NOMO-1 (cell line): ENCODE measurements at regions not wholly inside any gene's neighbourhood (a gene's known extent, or its start where the extent isn't known, plus 50 kb on each side); places are given as distances from the start of the nearest gene placed in this dataset.

Experiments used
- DNase-seq, 2 experiments: peaks; one replicate each; lab custom pipeline; 2025; ENCODE audit not compliant: unreplicated experiment in 2 of 2; lab: John Stamatoyannopoulos, UW

DNA sequence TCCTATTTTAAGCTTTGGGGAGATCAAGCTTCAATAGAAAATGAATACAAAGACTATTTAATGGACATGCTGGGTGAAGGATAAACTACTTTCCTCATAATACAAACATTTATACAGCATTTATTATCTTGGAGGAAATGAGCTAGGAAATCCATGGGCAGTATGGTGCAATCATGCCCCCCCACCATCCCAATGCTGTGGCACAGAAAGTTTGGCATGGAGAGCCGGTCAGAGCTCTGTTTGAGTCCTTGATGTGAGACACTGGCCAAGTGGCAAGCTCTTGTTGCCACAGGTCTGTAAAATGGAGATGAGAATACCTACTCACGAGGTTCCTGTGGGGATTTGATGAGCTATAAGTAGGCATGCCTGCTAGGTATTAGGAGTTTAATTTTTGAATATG lies 120.6 kb downstream of the MAB21L3 start:
- DNase-seq = no peak

DNA sequence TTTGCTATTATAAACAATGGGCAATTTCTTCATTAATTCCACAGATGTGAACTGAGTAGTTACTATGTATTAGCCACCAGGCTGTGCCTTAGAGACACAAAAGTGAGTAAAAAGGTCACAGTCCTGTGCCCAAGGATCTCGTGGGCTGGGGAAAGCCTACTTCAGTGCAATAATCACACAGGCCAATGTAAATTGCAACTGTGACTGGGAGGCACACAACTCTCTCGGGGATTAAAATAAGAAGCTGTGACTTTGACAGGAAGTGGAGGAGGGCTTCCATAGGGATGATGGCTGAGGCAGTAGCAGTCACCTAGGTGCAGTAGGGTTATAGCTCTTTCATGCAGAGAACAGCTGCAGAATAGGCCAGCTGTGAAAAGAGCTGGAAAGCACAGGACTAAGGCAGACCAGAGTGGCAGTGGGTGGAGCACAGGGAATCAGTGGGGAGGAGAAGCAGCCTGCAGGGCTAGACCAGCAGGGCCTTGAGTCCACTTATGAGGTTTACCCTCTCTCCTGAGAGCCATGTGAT lies 121.9 kb downstream of the MAB21L3 start:
- DNase-seq = no peak

DNA sequence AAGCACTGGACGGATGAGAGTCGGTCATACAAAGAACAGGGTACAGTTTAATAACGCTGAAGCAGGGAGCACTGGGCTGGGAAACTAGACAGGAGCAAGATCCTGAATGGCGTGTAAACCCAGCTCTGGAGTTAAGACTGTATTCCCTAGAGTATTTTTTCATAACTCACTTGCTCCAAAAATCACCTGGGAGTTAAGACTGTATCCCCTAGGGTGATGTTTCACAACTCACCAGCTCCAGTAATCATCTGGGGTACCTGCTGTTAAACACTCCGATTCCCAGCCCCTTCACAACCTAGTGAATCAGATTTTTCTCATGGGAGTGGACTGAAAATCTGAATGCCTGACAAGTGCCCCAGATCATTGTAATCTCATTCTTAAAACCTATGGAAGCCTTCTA lies 123.2 kb downstream of the MAB21L3 start:
- DNase-seq = no peak

DNA sequence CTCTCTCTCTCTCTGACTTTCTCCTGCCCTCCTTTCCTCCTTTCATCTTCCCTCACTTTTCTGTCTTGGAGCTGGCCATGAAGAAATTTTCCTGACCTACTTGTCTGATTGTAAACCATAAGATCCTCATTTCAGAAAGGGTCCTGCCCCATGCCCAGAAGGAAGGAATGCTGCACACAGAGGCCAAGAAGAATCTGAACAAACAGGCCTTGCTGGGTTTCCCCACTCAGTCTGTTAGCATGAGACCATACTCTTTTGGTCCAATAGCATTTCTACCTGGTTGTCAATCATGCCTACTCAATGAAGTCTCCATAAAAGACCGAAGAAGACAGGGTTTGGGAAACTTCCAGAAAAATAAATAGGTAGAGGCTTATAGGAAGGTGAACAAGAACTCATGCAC lies 128.7 kb downstream of the MAB21L3 start:
- DNase-seq = no peak

DNA sequence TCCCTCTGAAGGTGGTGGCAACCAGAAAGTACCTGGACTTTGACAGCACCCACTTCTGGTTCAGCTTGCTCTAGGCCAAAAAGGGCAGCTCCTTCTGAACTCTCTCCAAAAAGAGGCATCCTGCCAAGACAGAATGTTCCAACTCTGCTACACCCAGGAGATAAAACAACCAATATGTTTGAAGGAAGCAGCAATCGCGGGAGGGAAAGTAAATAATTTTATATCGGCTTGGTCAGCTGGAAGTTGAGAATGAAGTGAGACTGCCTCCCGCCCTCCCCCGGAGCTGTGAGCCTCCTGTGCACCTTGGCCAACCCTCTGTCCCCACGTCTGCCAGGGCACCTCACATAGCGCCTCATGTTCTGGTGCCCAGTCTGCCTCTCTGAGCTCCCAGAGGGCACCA lies 130.3 kb upstream of the ATP1A1 start:
- no peak for DNase-seq

DNA sequence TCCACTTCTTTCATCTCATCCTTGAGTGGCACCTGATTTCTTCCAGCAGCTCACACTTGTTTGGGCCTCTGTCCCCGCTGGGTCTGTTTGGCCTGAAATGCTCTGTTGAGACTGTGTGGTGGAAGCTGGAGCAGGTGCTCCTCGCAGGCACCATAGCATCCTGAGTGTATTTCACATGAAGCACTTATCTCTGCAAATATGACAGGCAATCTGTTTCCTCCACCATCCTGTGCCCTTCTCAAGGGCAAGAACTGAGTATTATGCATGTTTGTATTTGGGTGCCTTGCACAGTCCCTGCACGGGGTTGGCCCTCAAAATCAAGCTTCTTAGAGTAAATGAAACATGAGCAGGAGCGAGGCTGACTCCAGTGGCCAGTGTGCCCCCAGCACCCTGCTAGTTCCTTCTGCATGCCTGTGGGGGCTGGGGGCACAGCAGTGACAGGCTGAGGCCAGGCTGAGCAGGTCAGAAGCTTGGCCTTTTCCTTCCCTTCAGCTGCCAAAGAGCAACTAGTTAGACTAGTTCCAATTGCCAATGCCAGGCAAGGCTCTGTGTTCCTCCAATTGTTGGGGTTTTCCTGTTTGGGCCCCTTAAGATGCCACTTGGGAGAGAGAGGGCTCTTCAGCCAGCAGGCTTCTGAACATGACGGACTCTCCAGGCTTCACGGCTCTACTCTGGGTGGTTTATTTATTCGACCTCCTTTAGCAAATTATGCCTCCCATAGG lies 129.6 kb upstream of the ATP1A1 start:
- DNase-seq = no peak

DNA sequence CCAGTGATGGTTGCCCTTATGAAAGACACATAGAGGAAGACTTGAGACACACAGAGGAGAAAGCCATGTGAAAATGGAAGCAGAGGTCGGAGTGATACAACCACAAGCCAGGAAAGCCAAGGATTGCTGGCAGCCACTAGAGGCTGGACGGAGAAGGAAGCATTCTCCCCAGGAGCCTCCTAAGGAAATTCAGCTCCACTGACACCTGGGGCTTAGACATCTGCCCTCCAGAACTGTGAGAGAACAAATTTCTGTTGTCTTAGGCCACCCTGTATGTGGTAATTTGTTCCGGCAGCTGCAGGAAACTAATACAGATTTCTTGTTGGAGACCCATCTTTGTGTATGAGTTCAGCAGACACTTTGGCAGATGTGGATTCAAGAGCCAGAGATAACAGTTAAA lies 126.9 kb upstream of the ATP1A1 start:
- no peak for DNase-seq

DNA sequence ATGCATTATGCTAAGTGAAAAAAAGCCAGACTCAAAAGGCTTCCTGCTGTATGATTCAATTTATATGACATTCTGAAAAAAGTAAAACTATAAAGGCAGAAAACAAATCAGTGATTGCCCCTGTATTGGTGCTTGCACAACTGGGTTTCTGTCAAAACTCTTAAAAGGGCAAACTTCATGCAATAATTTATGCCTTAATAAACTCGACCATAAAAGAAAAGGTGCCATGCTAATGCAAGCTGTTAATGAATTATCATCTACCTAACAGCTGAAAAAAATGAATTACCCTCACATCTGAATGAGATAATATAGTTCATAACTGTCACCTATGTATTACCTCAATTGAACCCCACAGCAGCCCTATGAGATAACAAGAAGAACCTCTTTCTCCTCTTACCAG lies 120.8 kb upstream of the ATP1A1 start:
- no peak for DNase-seq

DNA sequence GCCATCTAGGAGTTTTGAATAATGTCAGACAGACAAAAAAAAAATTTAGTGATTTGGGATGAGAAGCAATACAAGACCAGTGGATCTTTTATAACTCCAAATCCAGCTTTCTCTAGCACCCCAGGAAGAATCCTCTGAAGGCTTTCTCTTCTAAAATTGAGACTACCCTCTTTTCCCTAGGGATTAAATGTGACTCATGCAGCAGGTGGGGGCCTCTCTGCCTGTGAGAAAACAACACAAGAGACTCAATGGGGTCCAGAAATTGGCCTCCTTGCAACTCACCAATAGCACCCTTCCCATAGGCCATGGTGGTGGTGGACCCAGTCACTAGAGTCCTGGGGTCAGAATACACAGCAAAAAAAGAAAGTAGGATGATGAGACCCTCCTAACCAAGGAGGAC lies 120.3 kb upstream of the ATP1A1 start:
- no peak for DNase-seq

DNA sequence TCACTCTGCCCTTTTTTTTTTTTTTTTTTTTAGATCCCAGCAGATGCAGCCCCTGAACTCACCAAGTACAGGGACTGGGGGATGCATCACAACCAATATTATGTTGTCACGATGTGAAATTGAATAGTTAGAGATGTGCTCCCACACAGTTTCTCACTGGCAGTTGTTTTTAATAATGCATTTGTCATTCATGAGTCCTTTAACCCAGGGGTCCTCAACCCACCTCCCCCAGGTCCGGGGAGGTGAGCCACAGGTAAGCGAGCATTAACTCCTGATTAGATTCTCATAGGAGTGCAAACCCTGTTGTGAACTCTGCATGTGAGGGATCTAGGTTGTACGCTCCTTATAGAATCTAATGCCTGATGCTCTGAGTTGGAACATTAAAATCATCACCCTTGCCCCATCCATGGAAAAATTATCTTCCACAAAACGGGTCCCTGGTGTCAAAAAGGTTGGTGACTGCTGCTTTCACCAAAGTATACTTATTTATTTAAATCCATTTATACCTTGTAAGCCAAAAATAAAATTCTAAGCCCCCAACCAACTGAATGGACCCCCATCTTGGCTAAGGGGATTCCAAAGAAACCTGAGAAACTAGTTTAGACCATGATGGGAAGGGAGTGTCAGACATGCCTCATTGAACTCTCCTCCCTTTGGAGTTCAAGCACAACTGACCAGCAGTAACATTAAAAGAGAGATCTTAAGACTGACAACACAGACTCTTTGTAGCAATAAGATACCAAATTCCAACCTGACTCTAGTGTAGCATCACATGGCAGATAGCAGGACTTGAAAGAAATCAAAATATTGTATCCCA lies 119.3 kb upstream of the ATP1A1 start:
- DNase-seq = no peak

DNA sequence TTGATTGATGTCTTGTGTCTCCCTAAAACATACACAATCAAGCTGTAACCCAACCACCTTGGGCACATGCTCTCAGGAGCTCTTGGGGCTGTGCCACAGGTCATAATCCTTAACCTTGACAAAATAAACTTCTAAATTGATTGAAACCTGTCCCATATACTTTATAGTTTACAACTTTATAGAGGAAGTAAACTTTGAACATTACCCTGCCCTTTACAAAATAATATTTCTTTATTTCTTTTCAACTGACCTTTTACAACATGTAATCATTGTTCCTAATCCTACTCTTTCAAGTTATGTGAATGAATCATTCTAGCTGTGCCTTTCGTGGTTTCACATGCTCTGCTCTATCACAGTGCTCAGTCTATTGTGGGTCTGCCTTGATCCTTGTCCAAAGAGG lies 118.3 kb upstream of the ATP1A1 start:
- DNase-seq = no peak

DNA sequence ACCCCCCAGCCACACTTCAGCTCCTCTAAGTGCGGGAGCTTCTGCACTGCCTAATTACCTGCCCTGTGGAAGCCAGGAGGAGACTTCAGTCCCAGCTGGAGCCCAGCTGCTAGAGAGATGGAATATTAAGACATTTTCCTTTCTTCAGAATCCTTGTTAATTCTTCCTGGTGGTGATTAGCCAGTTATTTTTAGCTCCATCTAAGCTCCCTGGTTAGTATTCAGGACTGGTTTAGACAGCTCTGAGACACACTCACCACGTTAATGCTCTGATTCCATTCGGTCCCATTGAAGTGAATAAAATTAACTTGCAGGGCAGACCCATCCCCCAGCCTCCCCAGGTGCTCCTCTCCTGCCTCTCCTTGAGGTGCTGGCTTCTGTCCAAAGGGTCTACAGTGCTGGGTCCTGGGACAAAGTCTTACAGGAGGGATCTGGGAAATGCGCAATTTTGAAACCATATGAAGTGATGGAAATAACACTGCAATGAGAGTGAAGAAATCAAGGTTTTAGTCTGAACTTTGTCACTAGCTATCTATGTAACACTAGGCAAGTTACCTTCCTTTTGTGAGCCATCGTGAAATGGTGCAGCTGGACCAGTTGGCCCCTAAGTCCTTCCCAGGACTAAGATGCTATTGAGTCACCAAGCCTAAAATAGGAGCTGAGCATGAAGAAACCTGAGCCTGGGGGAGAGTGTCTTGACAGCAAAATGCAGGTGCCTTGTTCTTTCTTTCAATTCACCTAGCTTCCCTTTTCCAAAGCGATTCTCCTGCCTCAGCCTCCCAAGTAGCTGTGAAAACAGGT lies 117.4 kb upstream of the ATP1A1 start:
- no peak for DNase-seq

DNA sequence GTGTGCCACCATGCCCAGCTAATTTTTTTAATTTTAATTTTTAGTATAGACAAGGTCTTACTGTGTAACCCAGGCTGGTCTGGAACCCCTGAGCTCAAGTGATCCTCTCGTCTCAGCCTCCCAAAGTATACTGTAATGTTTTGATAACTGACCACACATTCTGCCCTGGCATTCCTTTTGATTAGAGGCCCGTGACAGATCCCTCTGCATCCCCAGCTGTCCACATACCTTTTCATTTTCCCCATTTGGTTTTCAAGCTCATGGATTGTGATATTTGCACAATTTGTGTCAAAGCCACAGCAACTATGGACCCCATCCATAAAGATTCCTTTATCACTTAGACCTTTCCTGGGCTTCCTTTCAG lies 116.8 kb upstream of the ATP1A1 start:
- no peak for DNase-seq

DNA sequence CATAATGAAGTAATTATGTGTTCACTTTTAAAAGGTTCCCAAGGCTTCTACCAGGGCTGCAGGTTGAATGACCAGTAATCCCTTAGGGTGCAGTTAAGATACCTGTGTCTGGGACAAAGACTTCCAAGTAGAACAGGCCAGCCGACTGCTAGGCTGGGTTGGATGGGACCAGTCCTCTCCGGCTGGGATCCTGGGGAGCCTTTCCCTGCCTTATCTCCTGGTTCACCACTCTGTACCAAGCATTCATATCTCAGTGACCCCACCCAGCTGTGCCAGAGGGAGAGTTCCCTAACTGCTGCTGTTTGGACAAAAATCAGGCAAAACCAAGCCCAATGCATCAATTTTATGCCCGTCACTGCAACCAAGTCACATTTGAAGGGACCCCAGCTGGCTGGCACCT lies 116.2 kb upstream of the ATP1A1 start:
- DNase-seq = no peak

DNA sequence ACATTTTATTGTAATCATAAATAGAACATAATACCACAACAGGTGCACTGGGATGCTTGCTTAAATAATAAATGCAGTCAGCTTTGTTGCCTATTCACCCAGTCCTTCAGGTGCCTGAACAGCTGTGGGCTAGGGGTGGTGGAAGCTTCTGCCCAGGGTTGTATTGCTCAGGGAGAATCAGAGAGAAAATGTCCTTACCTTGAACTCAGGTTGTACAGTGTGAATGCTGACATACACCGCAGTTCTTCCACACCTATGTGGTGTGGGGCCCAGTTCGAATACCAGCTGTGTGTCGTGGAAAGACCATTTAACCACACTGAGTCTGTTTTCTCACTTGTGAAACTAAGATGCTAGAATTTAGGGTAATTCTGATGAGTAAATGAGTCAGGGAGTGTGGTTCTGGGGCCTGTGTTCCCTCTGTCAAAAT lies 115.7 kb upstream of the ATP1A1 start:
- no peak for DNase-seq

DNA sequence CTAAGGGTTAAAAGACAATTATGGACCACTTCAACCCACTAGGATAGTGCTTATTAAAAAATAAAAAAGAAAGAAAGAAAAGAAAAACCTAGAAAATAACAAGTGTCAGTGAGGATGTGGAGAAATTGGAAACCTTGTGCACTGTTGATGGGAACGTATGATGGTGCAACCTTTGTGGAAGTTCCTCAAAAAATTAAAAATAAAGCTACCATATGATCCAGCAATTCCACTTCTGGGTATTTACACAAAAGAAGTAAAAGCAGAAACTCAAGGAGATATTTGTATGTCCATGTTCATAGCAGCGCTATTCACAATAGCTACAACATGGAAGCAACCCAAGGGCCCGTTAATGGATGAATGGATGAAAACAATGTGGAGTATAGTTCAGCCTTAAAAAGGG lies 115.2 kb upstream of the ATP1A1 start:
- DNase-seq = no peak

DNA sequence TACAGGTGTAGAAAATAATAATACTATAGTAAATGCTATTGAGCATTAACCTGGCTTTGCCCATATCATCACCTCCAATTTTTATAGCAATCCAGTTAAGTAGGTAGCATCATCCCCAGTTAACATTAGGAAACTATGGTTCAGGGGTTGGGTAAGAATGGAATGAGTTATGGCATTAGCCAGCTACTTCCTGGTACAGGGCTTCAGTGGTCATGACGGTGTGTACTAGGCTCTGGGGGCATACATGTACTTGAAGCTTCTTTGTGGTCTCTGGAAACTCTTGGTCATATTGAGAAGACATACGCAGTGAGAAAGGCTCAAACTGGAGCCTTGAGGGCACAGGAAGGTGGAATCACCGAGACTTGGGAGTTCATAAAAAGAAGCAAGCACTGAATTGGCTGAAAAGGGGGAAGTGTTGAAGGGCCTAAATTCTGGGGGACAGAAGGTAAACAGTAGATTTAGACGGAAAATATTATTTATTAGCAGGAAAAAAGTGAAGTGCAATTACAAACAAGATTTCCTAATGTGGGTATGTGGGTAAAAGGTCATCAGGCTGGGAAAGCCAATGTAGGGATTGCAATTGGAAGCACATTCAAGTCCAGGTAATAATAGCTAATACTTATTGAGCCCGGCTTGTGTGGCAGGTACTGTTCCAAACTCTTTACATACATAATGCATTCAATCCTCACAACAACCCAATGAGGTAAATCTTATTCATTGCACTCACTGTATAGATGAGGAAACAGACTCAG lies 114.2 kb upstream of the ATP1A1 start:
- peak in 1 of 2 experiments; percentile 9 for DNase-seq

DNA sequence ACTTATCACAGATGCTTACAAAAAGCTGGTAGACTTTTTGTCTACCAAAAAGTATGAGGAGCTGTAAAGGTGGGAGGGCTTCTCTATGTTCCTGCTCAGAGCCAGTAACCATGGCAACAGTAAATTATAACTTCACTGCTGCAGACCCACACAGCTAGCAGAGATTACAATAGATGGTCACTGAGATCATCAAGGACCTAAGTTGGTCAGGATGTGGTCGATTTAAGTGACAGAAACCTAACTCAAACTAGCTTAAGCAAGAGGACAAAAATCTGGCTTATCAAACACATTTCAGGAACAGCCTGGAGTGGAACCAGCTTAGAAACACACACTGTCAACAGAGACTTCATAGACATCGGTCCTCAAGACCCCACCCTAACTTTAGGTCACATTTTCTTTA lies 113.4 kb upstream of the ATP1A1 start:
- no peak for DNase-seq

DNA sequence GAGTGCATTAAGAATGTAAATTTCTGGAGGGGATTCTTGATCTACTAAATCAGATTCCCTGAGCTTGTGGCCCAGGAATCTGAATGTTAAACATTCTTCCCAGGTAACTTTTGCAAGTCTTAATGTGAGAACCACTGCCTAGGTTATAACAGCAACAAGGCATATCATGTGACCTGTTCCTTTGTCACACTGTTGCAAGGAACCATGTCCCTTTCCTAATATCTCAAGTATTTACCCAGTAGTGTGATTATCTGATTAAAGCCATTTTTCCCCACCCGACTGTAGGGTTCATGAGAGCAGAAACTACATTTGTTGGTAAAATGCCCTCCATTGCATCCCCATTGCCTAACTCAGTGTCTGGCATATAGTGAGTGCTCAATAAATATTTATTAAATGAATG lies 112.9 kb upstream of the ATP1A1 start:
- no peak for DNase-seq

DNA sequence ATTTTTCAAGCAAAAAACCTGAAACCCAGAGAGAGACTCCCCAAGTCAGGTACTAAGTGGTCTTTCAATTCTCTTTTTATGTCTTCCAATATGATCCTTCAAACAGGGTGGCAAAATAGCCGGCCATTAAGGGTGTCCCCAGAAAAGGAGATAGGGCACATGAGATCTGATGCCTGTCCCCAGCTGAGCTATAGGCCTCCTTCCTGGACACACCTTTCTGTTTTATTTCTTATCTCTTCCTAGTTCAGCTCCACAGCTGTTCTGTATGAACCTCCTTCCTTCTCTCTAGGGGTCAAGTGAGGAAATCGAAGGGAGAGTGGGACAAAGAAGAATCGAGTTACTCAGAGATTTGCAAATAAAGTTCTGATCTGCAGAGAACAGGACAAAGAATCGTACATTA lies 112.4 kb upstream of the ATP1A1 start:
- no peak for DNase-seq

DNA sequence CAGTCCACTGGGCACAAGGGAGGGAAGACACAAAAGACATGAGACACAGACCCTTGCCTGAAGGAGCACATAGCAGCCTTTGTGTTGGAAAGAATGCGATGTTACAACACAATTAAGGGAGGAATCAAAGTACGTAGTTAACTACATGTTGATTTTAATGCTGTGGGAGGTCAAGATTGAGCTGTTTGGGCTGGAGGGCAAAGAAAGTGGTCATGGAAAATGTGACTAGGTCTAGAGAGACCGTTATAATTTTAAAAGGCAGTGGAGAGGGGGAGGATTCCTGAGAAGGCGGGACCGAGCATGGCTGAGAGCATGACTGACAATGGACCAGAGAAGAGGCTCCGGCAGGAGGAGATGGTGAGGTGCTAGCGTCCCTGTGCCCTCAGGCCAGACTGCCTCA lies 111.8 kb upstream of the ATP1A1 start:
- DNase-seq = no peak
